Caco-2 (cell line): ENCODE measurements at regions not wholly inside any gene's neighbourhood (a gene's known extent, or its start where the extent isn't known, plus 50 kb on each side); places are given as distances from the start of the nearest gene placed in this dataset.
"Not testable (repeated sequence)": the region's sequence is repeated elsewhere in the genome, so short reads cannot be mapped to it uniquely, and the experiment has no call there.

Source experiments
- BruUV-seq: library from RNA; stranded (reverse); fragments of 400-500 nt; replicated peaks from 2 replicates; lab custom pipeline; 2021; lab: Mats Ljungman, UMichigan
- CTCF ChIA-PET: fragments of 300-600 bp; sonication (Branson Sonifier 250); formaldehyde crosslinking; loops from one replicate; lab custom pipeline; 2022; ENCODE audit warnings: antibody characterized with exemption; lab: Charles Lee
- POLR2A ChIA-PET: fragments of 300-600 bp; sonication (Branson Sonifier 250); formaldehyde crosslinking; loops from one replicate; lab custom pipeline; 2022; ENCODE audit warnings: antibody characterized with exemption; lab: Charles Lee
- DNase-seq, 2 experiments: peaks; one replicate each; pipeline versions ENCODE4 v3.0.0 to v3.0.0-alpha.2; 2020 to 2022
- H3K27me3 ChIP-seq: replicated peaks from 2 replicates; pipeline ENCODE4 v1.6.0; 2011; ENCODE audit warnings: low read length; ENCODE audit not compliant: control insufficient read depth, insufficient read depth
- H3K36me3 ChIP-seq: 2 replicates; pipeline ENCODE4 v1.5.1; 2011; ENCODE audit warnings: low read length; ENCODE audit not compliant: control insufficient read depth, insufficient read depth
- H3K4me1 ChIP-seq: fragments of 250-450 bp; sonication (Bioruptor Pico); 2 replicates; pipeline ENCODE4 v1.5.1; 2020; ENCODE audit warnings: mild to moderate bottlenecking
- H3K4me3 ChIP-seq: 2 replicates; pipeline ENCODE4 v1.5.1; 2011; ENCODE audit warnings: low read depth, mild to moderate bottlenecking, control low read depth, low read length
- H3K9me3 ChIP-seq: fragments of 250-450 bp; sonication (Bioruptor Pico); 2 replicates; pipeline ENCODE4 v1.5.1; 2020; ENCODE audit warnings: mild to moderate bottlenecking, moderate library complexity
- H3K27ac Mint-ChIP-seq: one replicate; pipeline ENCODE4 v1.8.0; 2022; ENCODE audit warnings: mixed read lengths; ENCODE audit not compliant: unreplicated experiment
- H3K27me3 Mint-ChIP-seq: one replicate; pipeline ENCODE4 v1.8.0; 2022; ENCODE audit warnings: mixed read lengths; ENCODE audit not compliant: insufficient read depth, unreplicated experiment
- H3K36me3 Mint-ChIP-seq: one replicate; pipeline ENCODE4 v1.8.0; 2022; ENCODE audit warnings: mild to moderate bottlenecking, mixed read lengths; ENCODE audit not compliant: insufficient read depth, unreplicated experiment
- H3K4me1 Mint-ChIP-seq: one replicate; pipeline ENCODE4 v1.8.0; 2022; ENCODE audit warnings: low read depth, mixed read lengths; ENCODE audit not compliant: unreplicated experiment
- H3K4me3 Mint-ChIP-seq: one replicate; pipeline ENCODE4 v1.8.0; 2022; ENCODE audit warnings: mild to moderate bottlenecking, moderate library complexity, mixed read lengths; ENCODE audit not compliant: unreplicated experiment
- H3K9me3 Mint-ChIP-seq: one replicate; pipeline ENCODE4 v1.8.0; 2022; ENCODE audit warnings: mixed read lengths; ENCODE audit not compliant: unreplicated experiment
- CTCF ChIP-seq, 2 experiments: fragments of 200-600 bp in 1 of 2; IDR thresholded peaks; 1 replicate in 1 of 2; 2 replicates in 1 of 2; pipeline versions ENCODE4 v1.5.1 to v1.8.0; 2011 to 2022; ENCODE audit warnings: antibody characterized with exemption in 1 of 2, control low read depth in 1 of 2, inconsistent platforms in 1 of 2, low read depth in 1 of 2, low read length in 1 of 2, mild to moderate bottlenecking in 1 of 2, moderate library complexity in 1 of 2; ENCODE audit not compliant: insufficient read depth in 1 of 2, severe bottlenecking in 1 of 2, unreplicated experiment in 1 of 2
- intact Hi-C: fragments of 100-400 bp; cut with micrococcal nuclease; formaldehyde crosslinking; loops from one replicate; pipeline ENCODE4 v1.10.0; 2022; ENCODE audit not compliant: unreplicated experiment

GRCh38 chr3:147157631-147158030 is 248.7 kb downstream of the ZIC4 start:
- POLR2A ChIA-PET = no interaction called here
- H3K27ac Mint-ChIP-seq = no peak overlapping the region

GRCh38 chr3:147154988-147155387 is 251.4 kb downstream of the ZIC4 start:
- H3K27me3 ChIP-seq, H3K36me3 Mint-ChIP-seq, H3K9me3 Mint-ChIP-seq, H3K27ac Mint-ChIP-seq, H3K4me3 ChIP-seq, BruUV-seq, CTCF ChIA-PET, DNase-seq, H3K4me1 Mint-ChIP-seq, H3K4me3 Mint-ChIP-seq, intact Hi-C loops, H3K27me3 Mint-ChIP-seq, H3K9me3 ChIP-seq, H3K4me1 ChIP-seq, H3K36me3 ChIP-seq, POLR2A ChIA-PET: not testable (repeated sequence)

More at GRCh38 chr3:147157631-147158030, 248.7 kb downstream of the ZIC4 start:
- Mint-ChIP-seq H3K4me1 (no peaks in the 10 kb centered on the region), H3K36me3 (no peaks in the 10 kb centered on the region), H3K4me3 (no peak overlapping the region), H3K27me3 (no peaks in the 10 kb centered on the region), H3K9me3 (no peaks in the 10 kb centered on the region)
- H3K27me3 ChIP-seq = no peaks in the 10 kb centered on the region
- intact Hi-C loops = no loop called here
- H3K36me3 ChIP-seq = no peaks in the 10 kb centered on the region
- H3K9me3 ChIP-seq = no peaks in the 10 kb centered on the region
- no peaks in the 10 kb centered on the region for H3K4me1 ChIP-seq
- CTCF ChIA-PET = no interaction called here
- no TSS peak for BruUV-seq
- no peak overlapping the region for H3K4me3 ChIP-seq
- TF ChIP-seq CTCF (IDR thresholded peaks at IDR 0.05; ENCODE audit: insufficient read depth in 1 of 2, low read depth in 1 of 2, low read length in 1 of 2, severe bottlenecking in 1 of 2, unreplicated experiment in 1 of 2) = no peak
- DNase-seq = no peak

GRCh38 chr3:147153830-147154539 is 252.4 kb downstream of the ZIC4 start:
- POLR2A ChIA-PET = no interaction called here

More at GRCh38 chr3:147153830-147154539, 252.4 kb downstream of the ZIC4 start:
- CTCF ChIA-PET = no interaction called here
- BruUV-seq = no TSS peak
- no peaks in the 10 kb centered on the region for H3K9me3 ChIP-seq
- H3K27me3 ChIP-seq = no peaks in the 10 kb centered on the region
- Mint-ChIP-seq H3K4me1 (no peaks in the 10 kb centered on the region), H3K27me3 (no peaks in the 10 kb centered on the region), H3K36me3 (no peaks in the 10 kb centered on the region), H3K27ac (no peak overlapping the region), H3K9me3 (no peaks in the 10 kb centered on the region), H3K4me3 (no peak overlapping the region)
- TF ChIP-seq CTCF (IDR thresholded peaks at IDR 0.05; ENCODE audit: insufficient read depth in 1 of 2, low read depth in 1 of 2, low read length in 1 of 2, severe bottlenecking in 1 of 2, unreplicated experiment in 1 of 2) = no peak
- no peaks in the 10 kb centered on the region for H3K4me1 ChIP-seq
- DNase-seq = no peak
- no peaks in the 10 kb centered on the region for H3K36me3 ChIP-seq
- H3K4me3 ChIP-seq = no peak overlapping the region
- intact Hi-C loops = no loop called here
